Left lobe of liver (tissue), 2 donors: ENCODE measurements at regions not wholly inside any gene's neighbourhood (a gene's known extent, or its start where the extent isn't known, plus 50 kb on each side); places are given as distances from the start of the nearest gene placed in this dataset.
"Not testable (repeated sequence)": the region's sequence is repeated elsewhere in the genome, so short reads cannot be mapped to it uniquely, and the experiment has no call there.

Experiments used
- ATAC-seq: fragments of 200-7000 bp; cut with Tn5 transposase; one replicate; pipeline ENCODE4 v1.9.1; 2020; ENCODE audit warnings: mild to moderate bottlenecking, moderate library complexity
- DNase-seq: peaks from one replicate; pipeline ENCODE4 v3.0.0-alpha.2; 2020; ENCODE audit warnings: low spot score
- donor health status: DM: no; HTN: no; CAD: no; lungs with moderate emphysema.
- donor health status: DM: no; HTN: yes; CAD: no.

DNA sequence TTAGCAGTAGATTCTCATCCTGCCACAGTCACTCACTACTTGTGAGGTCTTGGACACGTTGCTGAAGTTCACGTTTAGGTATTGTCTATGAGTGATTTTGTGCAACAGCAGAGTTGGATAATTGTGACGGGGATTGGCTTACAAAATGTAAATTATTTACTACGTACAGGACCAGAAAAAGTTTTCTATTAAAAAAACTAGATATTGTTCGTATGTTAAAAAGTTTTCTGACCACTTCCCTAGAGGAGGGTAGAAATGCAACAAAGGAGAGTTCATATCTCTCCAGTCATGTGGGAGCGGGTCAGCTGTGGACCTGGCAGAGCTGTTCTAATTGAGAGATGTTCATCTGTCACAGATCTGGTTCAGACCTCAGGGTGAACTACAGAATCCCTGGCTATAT, 976.1 kb upstream of the NUDT12 start:
- ATAC-seq (no peak), DNase-seq (no peak)

DNA sequence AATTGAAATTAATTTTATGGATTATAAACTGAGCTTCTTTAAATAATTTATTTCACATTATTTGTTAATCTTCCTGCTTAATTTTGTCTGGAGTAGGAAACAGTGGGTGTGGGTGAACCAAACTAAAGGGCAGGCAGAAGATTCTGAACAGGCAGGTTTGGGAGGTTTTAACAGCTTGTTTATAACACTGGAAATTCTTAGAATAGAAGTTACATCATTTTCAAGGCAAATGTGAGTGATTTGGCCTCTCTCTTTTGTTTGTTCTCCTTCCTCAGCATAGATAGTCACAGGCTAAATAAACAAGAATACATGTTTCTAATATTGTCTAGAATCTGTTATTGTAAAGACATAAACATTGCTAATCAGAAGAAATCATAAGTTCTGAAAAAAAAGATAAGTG, 970.9 kb upstream of the NUDT12 start:
- no peak for ATAC-seq
- DNase-seq, result no peak

DNA sequence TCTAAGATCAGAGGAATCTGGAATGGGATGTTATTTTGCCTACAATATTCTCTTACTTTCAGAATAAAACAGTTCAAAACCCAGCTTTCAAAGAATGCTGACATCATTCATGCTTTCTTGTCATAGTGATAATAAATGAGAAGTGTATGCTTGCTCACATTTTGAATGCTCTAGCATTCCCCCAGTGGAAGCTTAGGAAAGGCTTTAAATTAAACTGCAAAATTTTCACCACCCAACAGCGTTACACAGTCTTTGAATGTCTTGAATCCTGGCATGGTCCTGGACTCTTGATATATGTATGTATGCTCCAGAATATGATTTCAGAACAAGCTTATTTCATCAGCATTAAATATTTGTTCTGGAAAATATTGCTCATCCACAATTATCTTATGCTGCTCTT, 964.3 kb upstream of the NUDT12 start:
- no peak for DNase-seq
- no peak for ATAC-seq

DNA sequence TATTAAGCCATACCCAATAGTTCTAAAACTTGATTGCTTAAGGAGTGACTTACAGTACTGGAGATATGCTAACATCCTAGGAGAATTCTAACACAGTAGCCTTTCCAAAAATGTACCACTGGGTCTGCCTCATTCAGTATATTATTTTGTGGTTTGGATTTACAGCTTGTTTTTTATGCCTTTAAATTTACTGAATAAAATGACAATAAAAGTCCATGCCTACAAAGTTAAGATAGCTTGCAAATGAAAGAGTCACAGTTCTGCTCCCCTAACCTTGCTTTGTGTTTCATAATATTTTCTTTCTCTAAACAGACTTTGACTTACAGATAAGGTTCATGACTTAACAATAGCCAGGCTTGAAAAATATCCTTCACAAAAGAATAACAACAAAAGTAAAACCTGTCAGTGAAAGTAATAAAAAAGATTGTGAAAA, 951.1 kb upstream of the NUDT12 start:
- DNase-seq (no peak), ATAC-seq (no peak)

DNA sequence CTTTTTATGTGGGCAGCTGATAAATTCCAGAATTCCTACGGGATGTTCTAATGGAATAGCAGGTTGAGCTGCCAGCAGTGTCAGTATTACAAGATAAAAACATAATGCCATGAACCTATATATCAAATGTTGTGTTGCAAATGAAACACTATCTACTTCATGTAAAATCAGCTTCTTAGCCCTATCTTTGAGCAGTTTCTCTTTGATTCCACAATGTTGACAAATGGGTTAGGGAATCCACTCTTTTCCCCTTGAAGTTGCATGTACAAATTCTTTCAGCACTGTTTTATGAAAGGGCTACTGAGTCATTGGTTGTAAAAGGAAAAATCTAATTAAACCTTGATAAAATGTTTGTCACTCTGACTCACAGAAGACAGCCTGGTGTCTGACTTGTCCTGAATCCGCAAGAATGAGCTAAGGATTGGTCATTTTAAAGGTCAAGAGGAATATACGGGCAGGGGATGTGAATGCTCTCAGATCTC, 950.6 kb upstream of the NUDT12 start:
- no peak for ATAC-seq
- DNase-seq, result no peak

DNA sequence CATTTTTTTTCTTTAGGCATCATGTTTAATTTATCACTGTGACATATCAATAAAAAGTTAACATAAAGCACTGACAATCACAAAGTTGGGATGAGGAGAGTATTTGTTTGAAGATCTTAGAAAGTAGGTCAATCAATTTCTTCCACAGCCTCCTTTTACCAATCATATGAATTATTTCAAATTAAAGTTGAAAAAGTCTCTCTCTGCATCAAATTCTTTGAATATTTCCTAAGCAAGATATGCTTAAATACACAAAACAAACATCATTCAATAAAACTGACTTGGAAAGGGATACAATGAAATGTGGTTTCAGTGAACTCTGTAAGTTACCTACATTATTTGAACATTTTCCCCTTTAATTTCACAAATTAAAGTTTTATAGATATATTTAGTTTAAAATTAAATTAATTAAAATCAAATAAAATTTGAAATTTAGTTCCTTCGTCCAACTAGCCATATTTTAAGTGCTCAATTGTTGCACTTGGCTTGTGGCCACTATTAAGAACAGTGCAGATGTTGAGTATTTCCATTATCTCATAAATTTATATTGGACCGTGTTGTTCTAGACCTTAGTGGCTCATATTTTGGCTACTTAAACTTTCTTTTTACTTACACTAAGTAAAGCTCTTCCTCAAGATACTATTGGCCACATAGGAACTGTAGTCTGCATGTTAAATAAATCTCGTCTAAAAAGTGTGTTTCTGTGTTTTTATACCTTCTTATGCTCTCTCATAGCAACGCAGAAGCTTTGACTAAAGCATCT, 949.7 kb upstream of the NUDT12 start:
- ATAC-seq (no peak), DNase-seq (no peak)

DNA sequence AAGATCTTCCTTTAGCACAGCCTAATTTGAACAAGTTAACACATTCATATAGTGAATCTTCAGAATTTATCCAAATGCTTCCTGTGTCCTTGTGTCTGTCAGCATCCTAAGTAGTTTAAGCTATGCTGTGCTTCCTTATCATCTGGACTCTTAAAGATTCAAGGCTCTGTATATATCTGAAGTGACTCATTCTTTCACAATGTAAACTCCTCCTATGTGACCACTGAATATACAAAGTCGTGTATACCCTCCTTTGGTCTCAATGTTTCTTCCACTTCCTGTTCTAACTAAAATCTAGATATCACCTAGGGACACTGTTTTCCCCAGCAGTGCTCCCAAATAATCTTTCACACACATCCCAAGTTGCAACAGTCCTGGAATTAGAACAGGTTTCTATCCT, 935.7 kb upstream of the NUDT12 start:
- DNase-seq (no peak), ATAC-seq (no peak)

DNA sequence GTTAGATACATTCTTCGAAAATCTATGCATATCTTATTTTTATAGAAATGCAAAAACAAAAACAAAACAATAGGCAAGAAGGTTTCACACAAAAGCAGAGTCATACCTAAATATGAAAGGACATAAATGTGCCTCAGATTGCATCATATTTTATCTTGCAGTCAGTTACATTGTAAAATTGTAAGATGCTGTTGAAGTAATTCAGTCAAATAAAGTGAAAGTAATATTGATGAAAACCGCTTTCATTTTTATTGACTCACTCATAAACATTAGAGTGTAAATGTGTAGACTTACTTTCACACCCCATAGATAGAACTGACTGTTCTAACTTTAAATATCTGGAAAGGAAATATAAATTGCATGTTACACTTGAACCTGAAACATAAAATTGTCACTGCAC, 931.5 kb upstream of the NUDT12 start:
- no peak for ATAC-seq
- no peak for DNase-seq

DNA sequence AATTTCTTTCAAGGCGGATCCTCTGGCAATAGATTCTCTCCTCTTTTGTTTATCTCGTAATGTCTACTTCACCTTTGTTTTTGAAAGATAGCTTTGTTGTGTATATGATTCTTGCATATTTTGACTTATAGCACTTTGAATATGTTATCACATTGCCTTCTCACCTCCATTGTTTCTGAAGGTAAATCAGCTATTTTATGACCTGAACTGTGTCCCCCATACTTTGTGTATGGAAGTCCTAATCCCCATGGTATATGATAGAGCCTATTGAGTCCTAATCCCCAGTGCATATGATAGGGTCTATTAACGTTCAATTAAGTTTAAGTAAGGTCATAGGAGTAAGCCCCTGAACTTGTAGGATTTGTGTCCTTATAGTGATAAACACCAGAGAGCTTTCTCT, 910.2 kb upstream of the NUDT12 start:
- ATAC-seq, result no peak
- no peak for DNase-seq

DNA sequence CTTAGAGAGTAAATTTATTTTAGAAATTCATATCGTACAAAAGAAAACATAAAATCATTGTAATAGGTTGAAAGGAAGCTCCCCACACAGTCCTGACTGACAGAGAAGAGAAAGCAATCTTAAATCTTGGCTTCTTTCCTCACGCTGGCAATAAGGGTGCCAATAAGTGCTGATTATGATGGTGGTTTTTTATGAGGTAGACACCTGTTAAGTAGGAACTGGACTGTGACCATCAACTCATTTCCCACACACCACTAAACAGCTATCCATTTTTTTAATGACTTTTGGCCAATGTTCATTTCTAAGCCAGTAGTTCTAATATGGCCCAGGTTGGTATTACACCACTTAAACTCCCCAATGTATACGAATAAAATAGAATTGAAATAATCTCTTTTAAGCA, 893.5 kb upstream of the NUDT12 start:
- ATAC-seq, result no peak
- DNase-seq, result no peak

DNA sequence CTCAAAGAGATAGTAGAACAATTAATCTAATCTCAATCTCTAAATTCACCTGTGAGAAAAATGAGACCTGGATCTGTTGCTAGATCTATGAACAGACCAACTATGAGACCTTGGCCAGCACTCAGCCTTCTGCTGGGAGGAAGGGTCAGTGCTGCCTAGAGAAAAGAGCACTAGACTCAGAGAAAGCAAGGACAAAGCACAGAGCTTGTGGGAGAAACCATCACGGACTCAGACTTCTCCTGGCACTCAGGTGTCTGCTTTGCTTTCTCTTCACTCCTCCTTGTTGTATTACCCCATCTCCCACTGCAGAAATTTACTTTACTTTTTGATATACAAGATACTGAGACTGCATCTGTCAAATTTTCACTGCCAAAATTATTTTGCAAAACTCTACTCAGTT, 890.0 kb upstream of the NUDT12 start:
- no peak for DNase-seq
- ATAC-seq, result no peak

DNA sequence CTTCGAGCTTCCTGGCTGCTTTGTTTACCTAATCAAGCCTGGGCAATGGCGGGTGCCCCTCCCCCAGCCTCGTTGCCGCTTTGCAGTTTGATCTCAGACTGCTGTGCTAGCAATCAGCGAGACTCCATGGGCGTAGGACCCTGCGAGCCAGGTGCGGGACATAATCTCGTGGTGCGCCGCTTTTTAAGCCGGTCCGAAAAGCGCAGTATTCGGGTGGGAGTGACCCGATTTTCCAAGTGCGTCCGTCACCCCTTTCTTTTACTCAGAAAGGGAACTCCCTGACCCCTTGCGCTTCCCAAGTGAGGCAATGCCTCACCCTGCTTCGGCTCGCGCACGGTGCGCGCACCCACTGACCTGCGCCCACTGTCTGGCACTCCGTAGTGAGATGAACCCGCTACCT, 889.3 kb upstream of the NUDT12 start:
- not testable (repeated sequence) for ATAC-seq, DNase-seq

DNA sequence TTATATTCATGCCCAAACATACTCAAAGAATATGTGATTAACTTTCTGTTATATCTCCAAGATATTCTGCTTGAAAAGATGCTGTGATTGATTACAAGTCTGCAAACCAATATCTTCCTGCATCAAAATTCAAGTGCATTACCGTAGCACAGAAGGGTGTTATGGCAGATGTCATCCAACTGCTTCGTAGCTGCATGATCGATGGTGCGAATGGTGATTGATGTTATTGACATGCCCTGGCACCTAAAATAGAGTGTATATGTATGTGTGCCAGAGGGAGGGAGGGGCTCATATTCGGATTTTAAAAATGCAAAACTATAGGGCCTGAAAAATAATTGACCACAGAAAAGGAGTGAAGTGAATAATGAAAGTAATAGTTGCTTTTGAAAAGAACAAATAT, 882.1 kb upstream of the NUDT12 start:
- DNase-seq (no peak), ATAC-seq (no peak)

DNA sequence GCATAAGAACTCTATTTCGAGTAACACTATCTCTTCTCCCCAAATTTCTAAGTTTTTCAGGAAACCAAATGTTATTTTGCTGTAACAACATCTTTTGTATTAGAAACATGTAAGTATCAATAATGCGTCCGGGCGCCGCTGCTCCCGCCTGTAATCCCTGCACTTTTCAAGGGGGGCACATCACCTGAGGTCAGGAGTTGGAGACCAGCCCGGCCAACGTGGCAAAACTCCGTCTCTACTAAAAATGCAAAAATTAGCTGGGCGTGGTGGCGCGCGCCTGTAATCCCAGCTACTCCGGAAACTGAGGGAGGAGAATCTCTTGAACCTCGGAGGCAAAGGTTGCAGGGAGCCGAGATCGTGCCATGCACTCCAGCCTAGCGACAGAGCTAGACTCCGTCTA, 881.1 kb upstream of the NUDT12 start:
- DNase-seq (no peak), ATAC-seq (no peak)

DNA sequence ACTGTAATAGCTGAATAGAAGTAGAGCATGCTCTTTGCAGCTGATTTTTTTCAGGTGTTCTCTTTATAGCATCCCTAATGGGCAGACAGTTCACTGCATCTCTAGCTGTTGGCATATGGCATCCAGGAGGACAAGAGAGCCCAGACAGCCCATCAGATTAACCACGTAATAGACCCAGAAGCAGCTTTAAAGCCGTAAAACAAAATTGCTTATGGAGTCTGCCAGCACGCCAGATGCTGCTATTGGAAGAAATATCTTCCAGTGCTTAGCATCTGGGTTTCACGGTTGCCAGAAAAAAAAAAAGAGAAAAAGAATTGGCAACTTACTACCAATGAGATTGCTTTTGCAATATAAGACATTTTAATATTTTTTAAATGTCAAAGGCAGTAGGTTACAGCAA, 869.4 kb upstream of the NUDT12 start:
- ATAC-seq, result no peak
- DNase-seq, result no peak

DNA sequence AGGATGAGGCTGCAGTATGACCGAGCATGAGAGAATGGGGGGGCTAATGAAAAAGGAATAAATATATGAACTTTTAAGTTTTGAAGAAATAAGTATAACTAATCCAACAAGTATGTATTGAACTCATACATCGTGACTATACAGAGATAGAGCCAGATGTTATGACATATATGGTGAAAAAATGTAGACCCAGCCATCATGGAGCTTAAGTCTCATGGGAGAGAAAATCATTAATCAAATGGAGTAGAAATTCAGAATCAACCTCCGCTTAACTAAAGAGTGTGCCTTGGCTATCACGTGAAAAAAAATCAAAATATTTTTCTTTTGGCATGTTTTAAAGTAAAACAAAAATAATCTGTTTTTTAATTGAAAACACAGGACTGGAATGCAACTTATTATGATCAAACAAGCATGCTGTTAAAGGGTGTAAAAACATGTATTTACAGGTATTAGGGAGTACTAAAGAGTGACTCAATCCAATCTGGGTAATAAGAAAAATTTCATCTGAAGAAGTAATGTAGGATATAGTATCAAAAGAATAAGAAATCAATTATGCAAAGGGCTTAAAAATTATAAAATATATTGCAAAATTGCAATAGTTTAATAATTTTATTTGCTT, 868.5 kb upstream of the NUDT12 start:
- ATAC-seq (no peak), DNase-seq (no peak)

DNA sequence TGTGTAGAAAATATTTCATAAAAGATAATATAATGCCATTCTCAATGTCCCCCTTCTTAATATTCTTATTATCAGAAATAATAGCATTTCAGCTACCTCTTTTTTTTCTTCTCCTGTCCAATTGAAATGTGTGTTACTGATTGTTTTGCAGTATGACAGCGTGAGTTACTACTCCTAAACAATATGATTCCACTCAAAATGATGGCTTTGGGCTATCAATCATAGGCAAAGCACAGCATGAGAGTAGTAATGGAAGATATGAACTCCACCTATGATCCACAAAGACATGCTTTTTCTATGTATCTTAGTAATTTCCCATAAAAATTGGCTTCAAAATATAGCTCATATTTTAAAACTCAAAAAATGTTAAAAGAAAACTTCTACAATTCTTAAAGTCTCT, 867.3 kb upstream of the NUDT12 start:
- DNase-seq (no peak), ATAC-seq (no peak)

DNA sequence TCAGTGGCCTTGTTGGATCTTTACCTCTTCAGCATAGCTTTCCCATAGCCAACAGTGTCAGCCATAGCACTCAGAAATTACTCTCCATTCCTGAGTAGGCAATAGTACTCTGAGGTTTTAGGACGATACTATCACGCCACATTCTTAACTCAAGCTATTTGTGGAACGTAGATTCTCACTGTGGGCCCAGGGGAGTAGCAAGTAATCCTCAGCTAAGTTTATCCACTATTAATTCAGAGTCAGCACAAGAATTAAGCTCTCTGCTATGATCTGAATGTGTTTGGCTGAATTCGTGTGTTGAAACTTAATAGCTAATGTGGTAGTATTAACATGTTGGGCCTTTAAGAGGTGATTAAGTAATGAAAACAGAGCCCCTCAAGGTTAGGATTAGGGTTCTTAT, 858.8 kb upstream of the NUDT12 start:
- ATAC-seq, result no peak
- no peak for DNase-seq

DNA sequence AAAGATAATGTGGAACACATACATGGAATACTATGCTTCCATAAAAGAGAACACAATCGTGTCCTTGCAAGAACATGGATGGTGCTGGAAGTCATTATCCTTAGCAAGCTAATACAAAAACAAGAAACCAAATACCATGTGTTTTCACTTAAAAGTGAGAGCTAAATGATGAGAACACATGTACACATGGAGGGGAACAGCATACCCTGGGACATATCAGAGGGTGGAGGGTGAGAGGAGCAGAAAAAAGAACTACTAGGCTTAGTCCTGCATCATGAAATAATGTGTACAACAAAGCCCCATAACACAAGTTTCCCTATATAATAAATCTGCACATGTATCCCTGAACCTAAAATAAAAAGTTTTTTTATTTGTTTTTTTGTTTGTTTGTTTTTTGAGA, 855.5 kb upstream of the NUDT12 start:
- ATAC-seq, result no peak
- DNase-seq, result no peak

DNA sequence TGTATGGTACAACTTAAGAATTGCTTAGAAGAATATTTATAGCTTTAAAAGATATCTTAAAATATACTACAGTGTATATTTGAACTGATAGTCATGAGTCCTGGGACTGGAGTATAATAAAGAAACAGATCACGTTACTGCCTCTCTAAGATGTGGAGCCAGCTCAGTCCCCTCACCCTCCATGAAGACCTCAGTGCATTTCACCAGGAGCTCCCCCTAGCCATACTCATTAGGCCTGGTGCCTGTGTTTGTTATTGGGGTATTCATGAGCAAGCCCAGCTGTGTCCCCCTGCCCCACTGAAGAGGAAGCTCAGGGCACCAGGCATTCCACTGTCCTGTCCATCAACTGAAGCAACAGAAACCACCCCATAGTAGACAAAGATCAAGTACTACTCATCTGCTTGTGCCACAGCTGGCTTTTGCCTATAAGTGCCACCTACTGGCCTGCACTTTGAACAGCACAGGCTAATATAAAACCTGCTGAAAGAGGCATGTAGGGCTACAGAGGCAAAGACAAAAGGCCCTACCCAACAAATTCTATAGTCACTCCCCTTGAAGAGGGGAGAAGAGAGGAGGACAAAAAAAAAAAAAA, 850.2 kb upstream of the NUDT12 start:
- ATAC-seq, result peak; percentile 91

DNA sequence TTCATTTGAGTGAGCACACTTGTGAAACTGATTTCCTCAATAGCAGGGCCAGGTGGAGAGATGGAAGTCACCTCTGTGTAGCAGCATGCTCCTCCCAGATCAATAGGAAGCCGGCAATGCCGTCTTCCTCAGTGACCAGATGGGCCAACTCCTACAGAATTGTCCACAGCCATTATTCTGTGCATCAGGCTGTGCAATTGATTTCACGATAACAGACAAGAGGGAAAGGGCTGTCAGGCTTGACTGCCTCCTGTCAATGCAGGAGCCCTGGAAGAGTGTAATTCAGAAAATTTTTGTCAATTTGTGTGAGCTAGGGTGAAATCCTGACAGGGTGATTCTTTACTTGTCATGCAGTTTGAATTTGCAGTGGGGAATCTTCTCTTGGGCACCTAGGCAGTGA, 838.4 kb upstream of the NUDT12 start:
- no peak for ATAC-seq

More for the DNA sequence above, 850.2 kb upstream of the NUDT12 start:
- DNase-seq, result no peak

DNA sequence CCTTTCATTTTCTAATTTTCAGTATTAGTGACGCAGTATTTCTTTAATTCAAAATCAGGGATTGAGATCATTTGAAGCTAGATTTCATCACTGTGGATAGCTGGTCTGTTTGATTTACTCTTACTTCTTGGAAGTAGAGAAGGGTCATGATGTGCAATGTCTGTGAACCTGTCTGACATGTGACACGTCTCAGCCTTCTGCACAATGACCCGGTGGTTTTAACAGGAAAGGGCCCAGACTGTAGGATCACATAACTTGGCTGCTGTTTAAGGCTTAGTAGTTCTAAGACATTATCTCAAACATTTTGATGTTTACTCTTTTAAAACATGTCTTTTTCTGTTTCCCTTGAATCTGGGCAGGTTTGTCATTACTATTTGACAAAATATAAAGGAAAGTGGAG, 823.3 kb upstream of the NUDT12 start:
- no peak for ATAC-seq
- DNase-seq, result no peak

More for the DNA sequence above, 838.4 kb upstream of the NUDT12 start:
- DNase-seq, result no peak
